ENCODE measurements at regions not wholly inside any gene's neighbourhood (a gene's known extent, or its start where the extent isn't known, plus 50 kb on each side); places are given as distances from the start of the nearest gene placed in this dataset.
A peak's percentile ranks its signal among the peaks of the same experiment; 100 is the strongest.

- TF ChIP-seq ZNF331 (CRISPR knock-in tag; IDR thresholded peaks at IDR 0.05; ENCODE audit: low read depth) = no peak
- TF ChIP-seq CREB1 (CRISPR knock-in tag; IDR thresholded peaks at IDR 0.05; ENCODE audit: low read depth) = no peak
- no peak for TF ChIP-seq STAT1 (IDR thresholded peaks at IDR 0.05; ENCODE audit: unreplicated experiment)
- TF ChIP-seq, protein P1, sequence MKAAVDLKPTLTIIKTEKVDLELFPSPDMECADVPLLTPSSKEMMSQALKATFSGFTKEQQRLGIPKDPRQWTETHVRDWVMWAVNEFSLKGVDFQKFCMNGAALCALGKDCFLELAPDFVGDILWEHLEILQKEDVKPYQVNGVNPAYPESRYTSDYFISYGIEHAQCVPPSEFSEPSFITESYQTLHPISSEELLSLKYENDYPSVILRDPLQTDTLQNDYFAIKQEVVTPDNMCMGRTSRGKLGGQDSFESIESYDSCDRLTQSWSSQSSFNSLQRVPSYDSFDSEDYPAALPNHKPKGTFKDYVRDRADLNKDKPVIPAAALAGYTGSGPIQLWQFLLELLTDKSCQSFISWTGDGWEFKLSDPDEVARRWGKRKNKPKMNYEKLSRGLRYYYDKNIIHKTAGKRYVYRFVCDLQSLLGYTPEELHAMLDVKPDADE (IDR thresholded peaks at IDR 0.05) = no peak
- no peak for TF ChIP-seq POLR2AphosphoS5 (IDR thresholded peaks at IDR 0.05; ENCODE audit: low read depth)
- TF ChIP-seq, protein P2, sequence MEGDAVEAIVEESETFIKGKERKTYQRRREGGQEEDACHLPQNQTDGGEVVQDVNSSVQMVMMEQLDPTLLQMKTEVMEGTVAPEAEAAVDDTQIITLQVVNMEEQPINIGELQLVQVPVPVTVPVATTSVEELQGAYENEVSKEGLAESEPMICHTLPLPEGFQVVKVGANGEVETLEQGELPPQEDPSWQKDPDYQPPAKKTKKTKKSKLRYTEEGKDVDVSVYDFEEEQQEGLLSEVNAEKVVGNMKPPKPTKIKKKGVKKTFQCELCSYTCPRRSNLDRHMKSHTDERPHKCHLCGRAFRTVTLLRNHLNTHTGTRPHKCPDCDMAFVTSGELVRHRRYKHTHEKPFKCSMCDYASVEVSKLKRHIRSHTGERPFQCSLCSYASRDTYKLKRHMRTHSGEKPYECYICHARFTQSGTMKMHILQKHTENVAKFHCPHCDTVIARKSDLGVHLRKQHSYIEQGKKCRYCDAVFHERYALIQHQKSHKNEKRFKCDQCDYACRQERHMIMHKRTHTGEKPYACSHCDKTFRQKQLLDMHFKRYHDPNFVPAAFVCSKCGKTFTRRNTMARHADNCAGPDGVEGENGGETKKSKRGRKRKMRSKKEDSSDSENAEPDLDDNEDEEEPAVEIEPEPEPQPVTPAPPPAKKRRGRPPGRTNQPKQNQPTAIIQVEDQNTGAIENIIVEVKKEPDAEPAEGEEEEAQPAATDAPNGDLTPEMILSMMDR (conservative IDR thresholded peaks at IDR 0.05; ENCODE audit: low read depth in 2 of 2) = no peak
- TF ChIP-seq EZH2phosphoT487 (IDR thresholded peaks at IDR 0.05; ENCODE audit: unreplicated experiment) = no peak
- TF ChIP-seq NANOG (IDR thresholded peaks at IDR 0.05; ENCODE audit: borderline replicate concordance) = no peak
- no peak for TF ChIP-seq JUNB (IDR thresholded peaks at IDR 0.05; ENCODE audit: unreplicated experiment)
These were observed 282.6 kb downstream of the FOXO1 start (continued) for GRCh38 chr13:40383885-40384284.

DNA sequence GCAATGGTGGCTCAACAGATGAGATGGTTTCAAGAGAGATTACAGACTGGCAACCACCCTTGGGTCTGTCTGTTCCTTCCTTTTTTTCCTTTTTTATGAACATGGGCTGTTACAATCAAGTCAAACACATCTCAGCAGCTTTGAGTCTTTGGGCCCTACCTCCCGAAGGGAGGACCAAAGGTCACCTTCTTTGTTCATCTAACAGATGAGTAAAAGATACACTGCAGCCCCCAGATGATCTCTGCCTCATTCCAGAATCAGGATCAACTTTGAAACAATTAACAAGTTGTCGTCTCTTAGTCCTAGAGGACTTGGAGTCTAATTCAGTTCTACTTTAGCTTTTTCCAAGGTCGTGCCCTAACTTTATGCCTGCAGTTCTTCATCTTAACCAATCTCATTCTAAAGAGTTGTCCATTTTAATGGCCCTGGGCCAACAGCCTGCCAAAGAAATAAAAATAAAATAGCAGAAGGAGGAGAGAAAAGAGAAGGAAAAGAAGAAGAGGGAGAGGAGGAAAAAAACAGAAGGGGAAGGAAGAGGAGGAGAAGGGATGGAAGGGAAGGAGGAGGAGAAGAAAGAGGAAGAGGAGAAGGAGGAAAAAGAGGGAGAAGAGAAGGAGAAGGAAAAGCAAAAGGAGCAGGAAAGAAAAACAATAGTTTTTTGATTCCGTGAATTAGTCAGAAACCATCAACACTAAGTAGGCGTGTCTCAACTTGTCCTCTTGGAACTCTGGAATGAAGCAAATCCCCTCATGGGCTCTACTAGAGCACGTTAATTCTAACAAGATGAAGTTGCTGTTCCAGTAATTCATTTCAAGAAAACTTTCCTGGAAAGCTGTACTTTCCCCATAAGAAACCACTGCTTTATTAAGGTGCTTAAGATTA lies 281.2 kb downstream of the FOXO1 start:
- Mint-ChIP-seq H3K27me3 (ENCODE audit: insufficient read depth, low read depth, poor library complexity) (peaks cover 11% of the 10 kb centered on the region), H3K4me3 (no peak overlapping the region), H3K36me3 (ENCODE audit: low read depth) (no peaks in the 10 kb centered on the region), H3K27ac (peak overlapping the region; percentile 5; the same call in 1 of the 2 replicates), H3K4me1 (peaks cover 21% of the 10 kb centered on the region), H3K9me3 (0 out of 3 replicates have a peak, but pooled peaks cover 2% of the 10 kb centered on the region)
- Histone ChIP-seq H2AFZ (peak overlapping the region; percentile 74), H3F3A (replicated peaks; ENCODE audit: low read depth) (no peaks in the 10 kb centered on the region), H3K27ac (ENCODE audit: low read depth) (no peak overlapping the region), H3K4me2 (no peak overlapping the region), H3K4me1 (ENCODE audit: insufficient read depth) (peaks cover 7% of the 10 kb centered on the region), H3K79me2 (replicated peaks; ENCODE audit: insufficient read depth) (no peaks in the 10 kb centered on the region), H4K20me1 (replicated peaks; ENCODE audit: insufficient read depth) (no peaks in the 10 kb centered on the region), H3K9me2 (ENCODE audit: insufficient read depth) (0 out of 2 replicates have a peak, but pooled peaks cover 9% of the 10 kb centered on the region), H3K27me3 (ENCODE audit: insufficient read depth) (no peaks in the 10 kb centered on the region), H3K4me3 (no peak overlapping the region), H3K36me3 (ENCODE audit: insufficient read depth) (no peaks in the 10 kb centered on the region)
- DNase-seq (ENCODE audit: low spot score) (no peak), ATAC-seq (no peak)
- no peak for TF ChIP-seq NANOG (IDR thresholded peaks at IDR 0.05; ENCODE audit: borderline replicate concordance)
- TF ChIP-seq POLR2AphosphoS5 (IDR thresholded peaks at IDR 0.05; ENCODE audit: low read depth) = no peak
- no peak for TF ChIP-seq CREB1 (CRISPR knock-in tag; IDR thresholded peaks at IDR 0.05; ENCODE audit: low read depth)
- no peak for TF ChIP-seq STAT1 (IDR thresholded peaks at IDR 0.05; ENCODE audit: unreplicated experiment)
- TF ChIP-seq, protein P1 (IDR thresholded peaks at IDR 0.05) = no peak
- no peak for TF ChIP-seq ZNF114 (CRISPR knock-in tag; IDR thresholded peaks at IDR 0.05)
- TF ChIP-seq, protein P2 (conservative IDR thresholded peaks at IDR 0.05; ENCODE audit: low read depth in 2 of 2) = no peak
- no peak for TF ChIP-seq ZNF331 (CRISPR knock-in tag; IDR thresholded peaks at IDR 0.05; ENCODE audit: low read depth)
- no peak for TF ChIP-seq EZH2 (IDR thresholded peaks at IDR 0.05; ENCODE audit: low read depth, unreplicated experiment)
- TF ChIP-seq EZH2phosphoT487 (IDR thresholded peaks at IDR 0.05; ENCODE audit: unreplicated experiment) = no peak
- no peak for TF ChIP-seq JUNB (IDR thresholded peaks at IDR 0.05; ENCODE audit: unreplicated experiment)
- TF ChIP-seq, protein P3, sequence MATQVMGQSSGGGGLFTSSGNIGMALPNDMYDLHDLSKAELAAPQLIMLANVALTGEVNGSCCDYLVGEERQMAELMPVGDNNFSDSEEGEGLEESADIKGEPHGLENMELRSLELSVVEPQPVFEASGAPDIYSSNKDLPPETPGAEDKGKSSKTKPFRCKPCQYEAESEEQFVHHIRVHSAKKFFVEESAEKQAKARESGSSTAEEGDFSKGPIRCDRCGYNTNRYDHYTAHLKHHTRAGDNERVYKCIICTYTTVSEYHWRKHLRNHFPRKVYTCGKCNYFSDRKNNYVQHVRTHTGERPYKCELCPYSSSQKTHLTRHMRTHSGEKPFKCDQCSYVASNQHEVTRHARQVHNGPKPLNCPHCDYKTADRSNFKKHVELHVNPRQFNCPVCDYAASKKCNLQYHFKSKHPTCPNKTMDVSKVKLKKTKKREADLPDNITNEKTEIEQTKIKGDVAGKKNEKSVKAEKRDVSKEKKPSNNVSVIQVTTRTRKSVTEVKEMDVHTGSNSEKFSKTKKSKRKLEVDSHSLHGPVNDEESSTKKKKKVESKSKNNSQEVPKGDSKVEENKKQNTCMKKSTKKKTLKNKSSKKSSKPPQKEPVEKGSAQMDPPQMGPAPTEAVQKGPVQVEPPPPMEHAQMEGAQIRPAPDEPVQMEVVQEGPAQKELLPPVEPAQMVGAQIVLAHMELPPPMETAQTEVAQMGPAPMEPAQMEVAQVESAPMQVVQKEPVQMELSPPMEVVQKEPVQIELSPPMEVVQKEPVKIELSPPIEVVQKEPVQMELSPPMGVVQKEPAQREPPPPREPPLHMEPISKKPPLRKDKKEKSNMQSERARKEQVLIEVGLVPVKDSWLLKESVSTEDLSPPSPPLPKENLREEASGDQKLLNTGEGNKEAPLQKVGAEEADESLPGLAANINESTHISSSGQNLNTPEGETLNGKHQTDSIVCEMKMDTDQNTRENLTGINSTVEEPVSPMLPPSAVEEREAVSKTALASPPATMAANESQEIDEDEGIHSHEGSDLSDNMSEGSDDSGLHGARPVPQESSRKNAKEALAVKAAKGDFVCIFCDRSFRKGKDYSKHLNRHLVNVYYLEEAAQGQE (IDR thresholded peaks at IDR 0.05; ENCODE audit: unreplicated experiment) = no peak

All from GM23338 (cell line).